ENCODE measurements at regions not wholly inside any gene's neighbourhood (a gene's known extent, or its start where the extent isn't known, plus 50 kb on each side); places are given as distances from the start of the nearest gene placed in this dataset.

- Histone ChIP-seq H2AK5ac (ENCODE audit: low read length) (no peak overlapping the region), H2BK5ac (ENCODE audit: low read depth, low read length, poor library complexity) (no peak overlapping the region), H3K27me3 (ENCODE audit: insufficient read depth, low read length) (no peaks in the 10 kb centered on the region), H3K9ac (ENCODE audit: low read length) (no peak overlapping the region), H4K91ac (ENCODE audit: low read depth, low read length) (no peak overlapping the region), H3K4ac (ENCODE audit: low read depth, low read length) (no peak overlapping the region), H2BK12ac (ENCODE audit: low read length) (no peak overlapping the region), H3K27ac (ENCODE audit: low read depth, low read length) (no peak overlapping the region), H3K36me3 (ENCODE audit: control insufficient read depth in 1 of 2, insufficient read depth in 2 of 2, low read length in 2 of 2) (no peaks in the 10 kb centered on the region), H3K14ac (ENCODE audit: low read length) (no peak overlapping the region), H3K4me1 (ENCODE audit: control insufficient read depth in 1 of 2, insufficient read depth in 2 of 2, low read length in 2 of 2) (peaks cover 0 to 3% of the 10 kb centered on the region in 2 experiments), H3K79me2 (ENCODE audit: control insufficient read depth, insufficient read depth, low read length, poor library complexity) (no peaks in the 10 kb centered on the region), H3K18ac (ENCODE audit: low read length) (no peak overlapping the region), H3K4me2 (ENCODE audit: low read length) (no peak overlapping the region), H3K79me1 (ENCODE audit: low read length) (no peaks in the 10 kb centered on the region), H4K12ac (ENCODE audit: low read depth, low read length) (no peak overlapping the region), H3K4me3 (ENCODE audit: low read depth, low read length) (no peak overlapping the region), H2BK120ac (ENCODE audit: insufficient read depth, low read length, poor library complexity) (no peak overlapping the region), H2AFZ (ENCODE audit: insufficient read depth, low read length, poor library complexity) (no peak overlapping the region), H4K8ac (ENCODE audit: low read depth, low read length) (no peak overlapping the region), H3K23ac (ENCODE audit: low read length) (no peak overlapping the region), H3K9me3 (ENCODE audit: insufficient read depth, low read depth, low read length) (no peaks in the 10 kb centered on the region)
- DNase-seq: peak in 1 of 2 donors; percentile 65
Measured at GRCh38 chr5:98314292-98314691, 459.2 kb upstream of the RGMB start.

GRCh38 chr5:98318386-98318785 lies 455.1 kb upstream of the RGMB start:
- no peak overlapping the region for H3K4ac ChIP-seq (ENCODE audit: low read depth, low read length)
- no peak overlapping the region for H3K14ac ChIP-seq (ENCODE audit: low read length)
- H4K91ac ChIP-seq (ENCODE audit: low read depth, low read length): no peak overlapping the region
- H4K12ac ChIP-seq (ENCODE audit: low read depth, low read length): no peak overlapping the region
- DNase-seq: no peak
- H4K8ac ChIP-seq (ENCODE audit: low read depth, low read length): no peak overlapping the region
- H3K79me2 ChIP-seq (ENCODE audit: control insufficient read depth, insufficient read depth, low read length, poor library complexity): no peaks in the 10 kb centered on the region
- H3K9me3 ChIP-seq (ENCODE audit: insufficient read depth, low read depth, low read length): no peaks in the 10 kb centered on the region
- H2BK12ac ChIP-seq (ENCODE audit: low read length): no peak overlapping the region
- no peak overlapping the region for H2AK5ac ChIP-seq (ENCODE audit: low read length)
- H3K79me1 ChIP-seq (ENCODE audit: low read length): no peaks in the 10 kb centered on the region
- no peak overlapping the region for H3K4me2 ChIP-seq (ENCODE audit: low read length)
- no peak overlapping the region for H3K18ac ChIP-seq (ENCODE audit: low read length)
- H3K27me3 ChIP-seq (ENCODE audit: insufficient read depth, low read length): no peaks in the 10 kb centered on the region
- no peak overlapping the region for H2BK120ac ChIP-seq (ENCODE audit: insufficient read depth, low read length, poor library complexity)
- no peak overlapping the region for H3K9ac ChIP-seq (ENCODE audit: low read length)
- H3K4me3 ChIP-seq (ENCODE audit: low read depth, low read length): no peak overlapping the region
- no peak overlapping the region for H3K23ac ChIP-seq (ENCODE audit: low read length)
- no peaks in the 10 kb centered on the region for H3K36me3 ChIP-seq (ENCODE audit: control insufficient read depth in 1 of 2, insufficient read depth in 2 of 2, low read length in 2 of 2)
- no peak overlapping the region for H2BK5ac ChIP-seq (ENCODE audit: low read depth, low read length, poor library complexity)
- H3K27ac ChIP-seq (ENCODE audit: low read depth, low read length): no peak overlapping the region
- no peaks in the 10 kb centered on the region for H3K4me1 ChIP-seq (ENCODE audit: control insufficient read depth in 1 of 2, insufficient read depth in 2 of 2, low read length in 2 of 2)
- H2AFZ ChIP-seq (ENCODE audit: insufficient read depth, low read length, poor library complexity): no peak overlapping the region

DNA sequence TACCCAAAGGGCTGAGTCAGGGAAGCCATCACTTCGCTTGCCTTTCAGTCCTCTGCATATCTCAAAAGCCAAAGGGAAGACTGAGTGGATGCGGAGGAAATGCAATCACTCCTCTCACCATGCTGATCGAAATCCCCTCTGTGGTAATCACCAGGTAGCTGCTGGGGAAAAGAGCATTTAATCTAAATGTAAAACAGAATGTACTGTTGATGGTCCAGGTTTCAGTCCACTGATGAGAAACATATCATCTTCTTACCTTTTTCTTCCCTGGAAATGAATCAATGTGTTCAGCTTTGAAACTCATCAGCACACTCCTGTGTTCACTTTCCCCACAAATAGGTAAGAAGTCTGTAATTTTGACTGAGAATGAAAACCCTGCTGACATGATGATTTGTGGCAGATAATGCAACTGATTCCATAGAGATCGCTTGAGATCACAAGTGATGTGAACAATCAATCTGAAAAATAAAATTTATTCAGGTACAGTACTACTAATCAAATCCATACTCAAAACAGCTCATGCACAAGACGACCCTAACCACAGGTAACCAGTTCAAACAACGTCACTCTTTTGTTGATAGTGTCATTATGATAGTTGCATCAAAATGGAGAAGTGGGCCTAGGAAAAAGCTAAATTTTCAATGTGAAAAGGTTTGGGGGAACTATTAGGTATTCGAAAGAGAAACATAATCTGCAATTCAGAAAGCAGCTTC lies 454.0 kb upstream of the RGMB start:
- no peaks in the 10 kb centered on the region for H3K36me3 ChIP-seq (ENCODE audit: control insufficient read depth in 1 of 2, insufficient read depth in 2 of 2, low read length in 2 of 2)
- DNase-seq: no peak
- no peaks in the 10 kb centered on the region for H3K27me3 ChIP-seq (ENCODE audit: insufficient read depth, low read length)
- no peaks in the 10 kb centered on the region for H3K79me1 ChIP-seq (ENCODE audit: low read length)
- no peak overlapping the region for H3K4ac ChIP-seq (ENCODE audit: low read depth, low read length)
- H3K4me1 ChIP-seq (ENCODE audit: control insufficient read depth in 1 of 2, insufficient read depth in 2 of 2, low read length in 2 of 2): no peaks in the 10 kb centered on the region
- no CpG with 5 or more reads among the region's 7 CpGs for WGBS (ENCODE audit: extremely low coverage, insufficient coverage, insufficient read length)
- H4K8ac ChIP-seq (ENCODE audit: low read depth, low read length): no peak overlapping the region
- H2AFZ ChIP-seq (ENCODE audit: insufficient read depth, low read length, poor library complexity): no peak overlapping the region
- H2AK5ac ChIP-seq (ENCODE audit: low read length): no peak overlapping the region
- no peak overlapping the region for H3K9ac ChIP-seq (ENCODE audit: low read length)
- H2BK120ac ChIP-seq (ENCODE audit: insufficient read depth, low read length, poor library complexity): no peak overlapping the region
- H3K79me2 ChIP-seq (ENCODE audit: control insufficient read depth, insufficient read depth, low read length, poor library complexity): no peaks in the 10 kb centered on the region
- no peak overlapping the region for H3K18ac ChIP-seq (ENCODE audit: low read length)
- H3K27ac ChIP-seq (ENCODE audit: low read depth, low read length): no peak overlapping the region
- no peak overlapping the region for H3K4me3 ChIP-seq (ENCODE audit: low read depth, low read length)
- no peak overlapping the region for H4K91ac ChIP-seq (ENCODE audit: low read depth, low read length)
- no peak overlapping the region for H4K12ac ChIP-seq (ENCODE audit: low read depth, low read length)
- no peak overlapping the region for H2BK12ac ChIP-seq (ENCODE audit: low read length)
- no peak overlapping the region for H3K23ac ChIP-seq (ENCODE audit: low read length)
- H3K4me2 ChIP-seq (ENCODE audit: low read length): no peak overlapping the region
- no peak overlapping the region for H3K14ac ChIP-seq (ENCODE audit: low read length)
- no peak overlapping the region for H2BK5ac ChIP-seq (ENCODE audit: low read depth, low read length, poor library complexity)
- H3K9me3 ChIP-seq (ENCODE audit: insufficient read depth, low read depth, low read length): no peaks in the 10 kb centered on the region

DNA sequence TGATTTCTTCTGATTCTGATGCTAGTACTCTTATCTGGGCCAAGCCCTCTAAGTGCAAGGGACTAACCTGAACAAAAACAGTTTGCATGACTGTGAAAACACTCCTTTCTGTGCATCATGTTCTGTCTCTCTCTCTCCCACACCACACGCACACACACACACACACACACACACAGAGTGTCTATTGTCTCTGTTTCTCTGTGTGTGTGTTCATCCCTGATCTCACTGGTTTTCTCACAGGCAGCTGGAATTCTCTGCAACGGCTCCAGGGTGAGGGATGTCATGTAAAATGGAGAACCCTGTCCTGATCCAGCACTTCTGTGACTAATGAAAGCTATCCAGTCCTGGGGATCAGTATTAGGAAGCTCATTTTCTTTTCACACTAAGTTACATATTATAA lies 453.1 kb upstream of the RGMB start:
- Histone ChIP-seq H3K4me1 (ENCODE audit: control insufficient read depth in 1 of 2, insufficient read depth in 2 of 2, low read length in 2 of 2) (no peaks in the 10 kb centered on the region), H2BK12ac (ENCODE audit: low read length) (no peak overlapping the region), H2BK120ac (ENCODE audit: insufficient read depth, low read length, poor library complexity) (no peak overlapping the region), H3K14ac (ENCODE audit: low read length) (no peak overlapping the region), H3K9ac (ENCODE audit: low read length) (no peak overlapping the region), H2AFZ (ENCODE audit: insufficient read depth, low read length, poor library complexity) (no peak overlapping the region), H3K27ac (ENCODE audit: low read depth, low read length) (no peak overlapping the region), H4K91ac (ENCODE audit: low read depth, low read length) (no peak overlapping the region), H4K8ac (ENCODE audit: low read depth, low read length) (no peak overlapping the region), H3K4me2 (ENCODE audit: low read length) (no peak overlapping the region), H2AK5ac (ENCODE audit: low read length) (no peak overlapping the region), H4K12ac (ENCODE audit: low read depth, low read length) (no peak overlapping the region), H3K9me3 (ENCODE audit: insufficient read depth, low read depth, low read length) (no peaks in the 10 kb centered on the region), H3K36me3 (ENCODE audit: control insufficient read depth in 1 of 2, insufficient read depth in 2 of 2, low read length in 2 of 2) (no peaks in the 10 kb centered on the region), H3K4ac (ENCODE audit: low read depth, low read length) (no peak overlapping the region), H3K79me2 (ENCODE audit: control insufficient read depth, insufficient read depth, low read length, poor library complexity) (no peaks in the 10 kb centered on the region), H3K18ac (ENCODE audit: low read length) (no peak overlapping the region), H3K23ac (ENCODE audit: low read length) (no peak overlapping the region), H3K27me3 (ENCODE audit: insufficient read depth, low read length) (no peaks in the 10 kb centered on the region), H2BK5ac (ENCODE audit: low read depth, low read length, poor library complexity) (no peak overlapping the region), H3K79me1 (ENCODE audit: low read length) (no peaks in the 10 kb centered on the region), H3K4me3 (ENCODE audit: low read depth, low read length) (no peak overlapping the region)
- no CpG with 5 or more reads among the region's 2 CpGs for WGBS (ENCODE audit: extremely low coverage, insufficient coverage, insufficient read length)
- DNase-seq: no peak
